LNCAP (cell line): ENCODE measurements at regions not wholly inside any gene's neighbourhood (a gene's known extent, or its start where the extent isn't known, plus 50 kb on each side); places are given as distances from the start of the nearest gene placed in this dataset.

Experiments used
- TF ChIP-seq, protein P1 (sequence below): fragments of 450-650 bp; IDR thresholded peaks from 2 replicates; pipeline ENCODE4 v1.5.1; 2017; ENCODE audit warnings: mild to moderate bottlenecking

DNA sequence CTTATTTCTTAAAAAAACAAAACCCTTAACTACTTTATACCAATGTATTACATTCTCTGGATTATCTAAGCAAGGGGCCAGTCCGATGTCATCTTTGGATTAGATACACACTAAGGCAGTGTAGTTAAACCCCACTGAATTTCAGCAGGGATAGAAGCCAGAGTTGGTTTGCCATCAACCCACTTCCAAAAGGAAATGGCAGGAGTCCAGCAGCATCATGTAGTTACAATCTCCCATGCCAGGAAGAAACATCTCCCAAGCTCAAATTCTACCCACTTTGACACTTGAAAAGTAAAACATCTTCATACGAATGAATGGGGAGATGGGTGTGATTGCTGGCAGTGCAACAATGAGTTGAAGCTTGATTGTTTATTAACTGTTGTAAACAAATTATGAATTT, 203.5 kb upstream of the PLXNC1 start:
- TF ChIP-seq, protein P1, sequence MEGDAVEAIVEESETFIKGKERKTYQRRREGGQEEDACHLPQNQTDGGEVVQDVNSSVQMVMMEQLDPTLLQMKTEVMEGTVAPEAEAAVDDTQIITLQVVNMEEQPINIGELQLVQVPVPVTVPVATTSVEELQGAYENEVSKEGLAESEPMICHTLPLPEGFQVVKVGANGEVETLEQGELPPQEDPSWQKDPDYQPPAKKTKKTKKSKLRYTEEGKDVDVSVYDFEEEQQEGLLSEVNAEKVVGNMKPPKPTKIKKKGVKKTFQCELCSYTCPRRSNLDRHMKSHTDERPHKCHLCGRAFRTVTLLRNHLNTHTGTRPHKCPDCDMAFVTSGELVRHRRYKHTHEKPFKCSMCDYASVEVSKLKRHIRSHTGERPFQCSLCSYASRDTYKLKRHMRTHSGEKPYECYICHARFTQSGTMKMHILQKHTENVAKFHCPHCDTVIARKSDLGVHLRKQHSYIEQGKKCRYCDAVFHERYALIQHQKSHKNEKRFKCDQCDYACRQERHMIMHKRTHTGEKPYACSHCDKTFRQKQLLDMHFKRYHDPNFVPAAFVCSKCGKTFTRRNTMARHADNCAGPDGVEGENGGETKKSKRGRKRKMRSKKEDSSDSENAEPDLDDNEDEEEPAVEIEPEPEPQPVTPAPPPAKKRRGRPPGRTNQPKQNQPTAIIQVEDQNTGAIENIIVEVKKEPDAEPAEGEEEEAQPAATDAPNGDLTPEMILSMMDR, result no peak

DNA sequence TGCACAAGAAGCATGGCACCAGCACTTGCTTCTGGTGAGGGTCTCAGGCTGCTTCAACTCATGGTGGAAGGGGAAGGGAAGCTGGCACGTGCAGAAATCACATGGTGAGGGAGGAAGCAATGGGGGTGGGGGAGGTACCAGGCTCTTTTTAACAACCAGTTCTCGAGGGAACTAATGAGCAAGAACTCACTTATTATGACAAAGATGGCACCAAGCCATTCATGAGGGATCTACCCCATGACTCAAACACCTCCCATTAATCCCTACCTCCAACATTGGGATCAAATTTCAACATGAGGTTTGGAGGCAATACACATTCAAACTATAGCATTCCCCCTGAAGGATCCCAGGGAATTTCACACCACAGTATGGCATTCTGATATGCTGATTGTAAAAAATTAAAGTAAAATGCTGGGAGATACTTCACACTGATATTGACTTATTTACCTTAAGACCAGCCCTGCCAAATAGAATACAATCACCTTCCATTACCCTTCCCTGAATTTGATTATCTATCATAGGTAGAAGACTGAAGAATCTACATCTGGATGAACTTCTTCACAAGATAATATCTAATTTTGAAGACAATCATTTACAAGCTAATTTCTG, 201.7 kb upstream of the PLXNC1 start:
- TF ChIP-seq, protein P1, result no peak

DNA sequence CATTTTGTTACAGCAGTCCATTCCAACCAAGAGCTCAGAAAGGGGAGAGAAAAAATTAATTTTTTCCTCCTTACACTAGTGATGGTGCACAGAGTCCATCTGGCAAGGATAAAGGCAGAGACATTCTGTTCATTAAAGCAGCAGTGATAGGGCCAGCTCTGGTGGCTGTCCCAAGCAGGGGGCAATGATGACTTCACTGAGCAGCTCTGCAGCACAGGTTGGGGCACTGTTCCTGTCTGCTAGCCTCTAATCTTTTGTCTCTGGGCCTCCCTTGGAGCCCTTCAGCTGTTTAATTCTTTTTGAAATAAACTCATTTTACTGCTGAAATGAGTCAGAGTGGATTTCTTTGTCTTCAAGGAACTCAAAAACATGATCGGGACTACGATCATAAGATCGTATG, 200.9 kb upstream of the PLXNC1 start:
- TF ChIP-seq, protein P1, result no peak

DNA sequence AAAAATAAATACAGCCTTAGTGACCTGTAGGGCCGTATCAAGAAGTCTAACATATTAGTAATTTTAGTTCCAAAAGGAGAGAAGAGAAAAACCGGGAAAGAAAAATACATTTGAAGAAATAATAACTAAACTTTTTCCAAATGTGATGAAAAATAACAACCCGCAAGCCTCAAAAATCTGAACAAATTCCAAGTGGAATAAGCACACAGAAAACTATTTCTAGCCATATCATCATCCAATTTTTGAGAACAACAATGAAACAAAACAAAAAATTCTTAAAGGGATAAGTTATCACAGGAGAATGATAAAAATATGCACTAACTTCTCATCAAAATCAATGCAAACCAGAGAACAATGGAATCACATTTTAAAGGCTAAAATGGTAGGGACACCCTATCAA, 198.1 kb upstream of the PLXNC1 start:
- TF ChIP-seq, protein P1, result no peak

DNA sequence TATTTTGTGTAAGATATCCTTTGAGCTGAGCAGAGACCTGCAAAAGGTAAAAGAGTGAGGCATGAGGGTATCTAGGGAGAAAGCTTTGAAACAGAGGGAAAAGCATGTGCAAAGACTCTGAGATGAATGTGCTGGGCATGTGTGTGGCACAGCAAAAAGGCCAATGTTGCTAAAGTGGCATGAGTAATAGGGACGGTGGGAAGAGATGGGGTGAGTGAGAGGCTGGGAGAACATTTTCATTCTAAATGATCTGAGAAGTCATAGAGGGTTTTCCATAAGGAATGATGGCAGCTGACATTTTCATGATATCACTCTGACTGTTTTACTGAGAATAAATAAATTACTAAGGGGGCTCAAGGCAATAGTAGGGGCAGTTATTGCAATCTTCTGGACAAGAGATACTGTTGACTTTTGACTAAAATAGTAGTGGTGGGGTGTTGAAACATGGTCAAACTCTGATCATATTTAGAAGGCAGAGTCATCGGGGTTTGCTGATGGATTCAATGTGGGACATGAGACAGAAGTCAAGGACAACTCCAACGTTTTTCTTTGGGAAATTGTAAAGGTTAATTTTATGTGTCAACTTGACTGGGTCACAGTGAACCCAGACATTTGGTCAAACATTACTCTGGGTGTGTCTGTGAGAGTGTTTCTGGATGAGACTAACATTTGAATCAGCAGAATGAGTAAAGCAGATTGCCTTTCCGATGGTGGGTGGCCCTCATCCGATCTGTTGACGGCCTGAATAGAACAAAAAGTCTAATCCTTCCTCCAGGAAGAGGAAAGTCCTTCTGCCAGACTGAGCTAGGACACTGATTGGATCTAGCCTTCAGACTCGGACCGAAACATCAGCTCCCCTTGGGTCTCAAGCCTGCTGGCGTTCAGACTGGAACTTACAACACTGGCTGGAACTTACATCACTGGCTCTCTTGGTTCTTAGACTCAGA, 193.9 kb upstream of the PLXNC1 start:
- TF ChIP-seq, protein P1, result no peak

DNA sequence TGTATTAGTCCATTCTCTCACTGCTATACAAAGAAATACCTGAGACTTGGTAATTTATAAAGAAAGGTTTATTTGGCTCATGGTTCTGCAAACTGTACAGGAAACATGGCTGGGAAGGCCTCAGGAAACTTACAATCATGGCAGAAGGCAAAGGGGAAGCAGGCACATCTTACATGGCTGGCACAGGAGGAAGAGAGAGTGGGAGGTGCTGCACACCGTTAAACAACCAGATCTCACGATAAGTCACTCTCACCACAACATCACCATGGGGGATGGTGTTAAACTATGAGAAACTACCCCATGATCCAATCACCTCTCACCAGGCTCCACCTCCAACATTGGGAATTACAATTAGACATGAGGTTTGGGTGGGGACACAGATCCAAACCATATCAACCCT, 191.8 kb upstream of the PLXNC1 start:
- TF ChIP-seq, protein P1, result no peak

DNA sequence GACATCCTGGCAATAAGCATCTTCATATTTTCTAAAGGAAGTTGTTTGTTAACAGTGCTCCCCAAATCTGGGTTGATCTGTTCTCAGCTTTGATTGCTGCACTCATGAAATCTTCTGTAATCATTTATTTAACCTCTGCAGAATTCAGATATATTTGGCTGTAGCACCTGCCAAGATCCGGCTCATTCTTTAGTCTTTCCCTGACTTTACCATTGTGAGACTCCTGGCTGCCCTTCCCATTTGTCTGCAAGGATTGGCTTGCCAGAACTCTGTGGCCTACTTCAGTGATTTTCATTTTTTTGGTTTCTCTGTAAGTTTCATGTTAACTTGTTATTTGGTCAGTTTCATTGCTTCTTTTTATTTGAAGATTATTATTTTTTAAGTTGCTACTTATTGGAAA, 191.2 kb upstream of the PLXNC1 start:
- TF ChIP-seq, protein P1, result no peak
